Fibroblast of villous mesenchyme (primary cell): ENCODE measurements at regions not wholly inside any gene's neighbourhood (a gene's known extent, or its start where the extent isn't known, plus 50 kb on each side); places are given as distances from the start of the nearest gene placed in this dataset.

ENCODE experiments used
- DNase-seq: peaks from one replicate; pipeline ENCODE4 v3.0.0-alpha.2; 2010; ENCODE audit warnings: low read depth
- H3K4me3 ChIP-seq: 2 replicates; pipeline ENCODE4 v1.5.1; 2011; ENCODE audit warnings: low read depth, mild to moderate bottlenecking, low read length
- CTCF ChIP-seq: IDR thresholded peaks from 2 replicates; pipeline ENCODE4 v1.5.1; 2012; ENCODE audit warnings: low read depth, mild to moderate bottlenecking, low read length; ENCODE audit not compliant: insufficient read depth

- no peak overlapping the region for H3K4me3 ChIP-seq
- TF ChIP-seq CTCF: no peak
- no peak for DNase-seq
These were observed 75.7 kb upstream of the SLC22A16 start for GRCh38 chr6:110552076-110552475.

- TF ChIP-seq CTCF: no peak
- no peak overlapping the region for H3K4me3 ChIP-seq
- DNase-seq: no peak
These were observed 74.7 kb upstream of the SLC22A16 start for GRCh38 chr6:110551088-110551487.

GRCh38 chr6:110550353-110550752 is 73.9 kb upstream of the SLC22A16 start:
- no peak overlapping the region for H3K4me3 ChIP-seq
- DNase-seq: no peak
- no peak for TF ChIP-seq CTCF

- H3K4me3 ChIP-seq: no peak overlapping the region
- TF ChIP-seq CTCF: no peak
These were observed 72.9 kb upstream of the SLC22A16 start for GRCh38 chr6:110549277-110549676.

GRCh38 chr6:110548110-110548847 is 71.9 kb upstream of the SLC22A16 start:
- no peak for DNase-seq
- TF ChIP-seq CTCF: no peak
- no peak overlapping the region for H3K4me3 ChIP-seq

More at GRCh38 chr6:110549277-110549676, 72.9 kb upstream of the SLC22A16 start:
- DNase-seq: no peak

GRCh38 chr6:110547266-110547964 is 71.0 kb upstream of the SLC22A16 start:
- no peak for TF ChIP-seq CTCF

More at GRCh38 chr6:110547266-110547964, 71.0 kb upstream of the SLC22A16 start:
- no peak overlapping the region for H3K4me3 ChIP-seq
- no peak for DNase-seq
